ENCODE measurements at regions not wholly inside any gene's neighbourhood (a gene's known extent, or its start where the extent isn't known, plus 50 kb on each side); places are given as distances from the start of the nearest gene placed in this dataset.

- Histone ChIP-seq H3K27me3 (replicated peaks; ENCODE audit: insufficient read depth) (no peaks in the 10 kb centered on the region), H3K27ac (no peak overlapping the region), H3K9me3 (no peaks in the 10 kb centered on the region), H3K4me3 (no peak overlapping the region), H3K4me1 (replicated peaks) (no peaks in the 10 kb centered on the region), H3K36me3 (no peaks in the 10 kb centered on the region)
- TF ChIP-seq, protein P1, sequence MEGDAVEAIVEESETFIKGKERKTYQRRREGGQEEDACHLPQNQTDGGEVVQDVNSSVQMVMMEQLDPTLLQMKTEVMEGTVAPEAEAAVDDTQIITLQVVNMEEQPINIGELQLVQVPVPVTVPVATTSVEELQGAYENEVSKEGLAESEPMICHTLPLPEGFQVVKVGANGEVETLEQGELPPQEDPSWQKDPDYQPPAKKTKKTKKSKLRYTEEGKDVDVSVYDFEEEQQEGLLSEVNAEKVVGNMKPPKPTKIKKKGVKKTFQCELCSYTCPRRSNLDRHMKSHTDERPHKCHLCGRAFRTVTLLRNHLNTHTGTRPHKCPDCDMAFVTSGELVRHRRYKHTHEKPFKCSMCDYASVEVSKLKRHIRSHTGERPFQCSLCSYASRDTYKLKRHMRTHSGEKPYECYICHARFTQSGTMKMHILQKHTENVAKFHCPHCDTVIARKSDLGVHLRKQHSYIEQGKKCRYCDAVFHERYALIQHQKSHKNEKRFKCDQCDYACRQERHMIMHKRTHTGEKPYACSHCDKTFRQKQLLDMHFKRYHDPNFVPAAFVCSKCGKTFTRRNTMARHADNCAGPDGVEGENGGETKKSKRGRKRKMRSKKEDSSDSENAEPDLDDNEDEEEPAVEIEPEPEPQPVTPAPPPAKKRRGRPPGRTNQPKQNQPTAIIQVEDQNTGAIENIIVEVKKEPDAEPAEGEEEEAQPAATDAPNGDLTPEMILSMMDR (IDR thresholded peaks at IDR 0.05): no peak
- TF ChIP-seq POLR2A (IDR thresholded peaks at IDR 0.05): no peak
- TF ChIP-seq POLR2AphosphoS5 (IDR thresholded peaks at IDR 0.05): no peak
- DNase-seq (ENCODE audit: low spot score): no peak
- WGBS: 95% methylated on average over 1 of the region's 1 CpG
- intact Hi-C loops (cut with DNase I): no loop called here
These were observed 226.3 kb upstream of the RAG2 start for GRCh38 chr11:36824349-36824748.

DNA sequence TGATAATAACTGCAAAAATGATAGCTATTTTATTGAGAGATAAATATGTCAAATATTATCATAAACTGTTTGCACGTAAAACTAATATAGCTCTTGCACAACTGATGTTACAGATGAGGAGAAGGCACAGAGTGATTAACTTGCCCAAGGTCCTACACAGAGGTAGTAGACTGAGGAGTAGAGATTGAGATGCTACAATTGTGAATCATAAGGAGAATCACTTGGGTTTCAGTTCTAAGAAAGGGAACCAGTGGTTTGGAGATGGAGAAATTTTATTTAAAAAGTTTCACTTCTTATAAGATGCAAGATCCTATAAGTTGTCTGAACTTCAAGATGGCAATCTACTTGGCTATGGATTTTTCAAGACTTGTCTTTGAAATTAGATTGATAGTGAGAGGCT, 224.8 kb upstream of the RAG2 start:
- no peak for DNase-seq (ENCODE audit: low spot score)
- intact Hi-C loops (cut with DNase I): no loop called here
- Histone ChIP-seq H3K27me3 (replicated peaks; ENCODE audit: insufficient read depth) (no peaks in the 10 kb centered on the region), H3K9me3 (no peaks in the 10 kb centered on the region), H3K4me3 (no peak overlapping the region), H3K27ac (no peak overlapping the region), H3K36me3 (no peaks in the 10 kb centered on the region), H3K4me1 (replicated peaks) (no peaks in the 10 kb centered on the region)
- no peak for TF ChIP-seq POLR2AphosphoS5 (IDR thresholded peaks at IDR 0.05)
- TF ChIP-seq, protein P1 (IDR thresholded peaks at IDR 0.05): no peak
- TF ChIP-seq POLR2A (IDR thresholded peaks at IDR 0.05): no peak
- WGBS: 77% methylated on average over 1 of the region's 1 CpG

DNA sequence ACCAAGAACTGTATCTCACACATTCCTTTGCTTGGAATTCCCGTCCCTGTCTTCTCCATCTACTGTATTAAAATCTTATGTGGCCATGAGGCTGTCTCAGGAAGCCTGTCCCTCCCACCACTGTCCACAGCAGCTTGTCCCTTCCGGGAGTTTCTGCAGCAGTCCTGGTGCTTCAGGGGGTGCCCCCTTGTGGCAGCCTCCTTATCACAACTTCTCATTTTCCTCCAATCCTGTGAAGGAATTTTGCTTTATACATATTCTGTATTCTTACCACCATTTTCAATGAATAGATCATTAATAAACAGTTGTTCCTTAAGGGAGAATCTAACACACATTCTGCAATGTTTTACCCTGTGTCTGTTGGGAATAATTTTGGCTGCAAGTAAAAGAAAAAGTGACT, 220.4 kb upstream of the RAG2 start:
- Histone ChIP-seq H3K4me1 (replicated peaks) (no peaks in the 10 kb centered on the region), H3K9me3 (no peaks in the 10 kb centered on the region), H3K36me3 (no peaks in the 10 kb centered on the region), H3K27ac (no peak overlapping the region), H3K27me3 (replicated peaks; ENCODE audit: insufficient read depth) (no peaks in the 10 kb centered on the region), H3K4me3 (no peak overlapping the region)
- WGBS: 56% methylated on average over 2 of the region's 2 CpGs
- no peak for DNase-seq (ENCODE audit: low spot score)
- TF ChIP-seq POLR2AphosphoS5 (IDR thresholded peaks at IDR 0.05) (no peak), POLR2A (IDR thresholded peaks at IDR 0.05) (no peak)
- TF ChIP-seq, protein P1 (IDR thresholded peaks at IDR 0.05): no peak
- intact Hi-C loops (cut with DNase I): no loop called here

- no peak overlapping the region for H3K27ac ChIP-seq
- 89% methylated on average over 6 of the region's 6 CpGs for WGBS
- no peak overlapping the region for H3K4me3 ChIP-seq
- TF ChIP-seq POLR2A (IDR thresholded peaks at IDR 0.05) (no peak), POLR2AphosphoS5 (IDR thresholded peaks at IDR 0.05) (no peak)
- TF ChIP-seq, protein P1 (IDR thresholded peaks at IDR 0.05): no peak
- H3K27me3 ChIP-seq (replicated peaks; ENCODE audit: insufficient read depth): no peaks in the 10 kb centered on the region
- no peak for DNase-seq (ENCODE audit: low spot score)
- no peaks in the 10 kb centered on the region for H3K36me3 ChIP-seq
- intact Hi-C loops (cut with DNase I): no loop called here
- H3K9me3 ChIP-seq: no peaks in the 10 kb centered on the region
- H3K4me1 ChIP-seq (replicated peaks): no peaks in the 10 kb centered on the region
These were observed 219.4 kb upstream of the RAG2 start for GRCh38 chr11:36817336-36817965.

DNA sequence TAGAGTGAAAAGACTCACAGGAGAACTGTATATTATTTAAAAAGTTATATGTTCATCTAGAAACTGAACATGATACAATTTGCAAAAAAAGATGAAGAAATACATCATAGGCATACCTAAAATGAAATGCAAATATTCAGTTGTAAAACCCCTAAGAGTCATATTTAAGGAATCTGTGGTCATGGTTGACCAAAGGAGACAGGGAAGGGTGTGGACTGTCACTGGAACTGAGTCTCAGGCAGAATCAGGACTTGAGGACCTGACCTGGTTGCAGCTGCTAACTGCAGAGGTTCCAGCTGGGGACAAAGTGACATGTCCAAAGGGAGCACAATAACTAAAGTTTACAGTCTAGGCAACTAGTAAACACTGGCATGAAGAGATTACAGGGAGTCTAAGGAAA, 211.3 kb upstream of the RAG2 start:
- Histone ChIP-seq H3K27me3 (replicated peaks; ENCODE audit: insufficient read depth) (no peaks in the 10 kb centered on the region), H3K4me1 (replicated peaks) (no peaks in the 10 kb centered on the region), H3K36me3 (no peaks in the 10 kb centered on the region), H3K4me3 (no peak overlapping the region), H3K27ac (no peak overlapping the region), H3K9me3 (no peaks in the 10 kb centered on the region)
- intact Hi-C loops (cut with DNase I): no loop called here
- TF ChIP-seq POLR2A (IDR thresholded peaks at IDR 0.05): no peak
- no peak for DNase-seq (ENCODE audit: low spot score)
